ENCODE measurements at regions not wholly inside any gene's neighbourhood (a gene's known extent, or its start where the extent isn't known, plus 50 kb on each side); places are given as distances from the start of the nearest gene placed in this dataset.
"Not testable (repeated sequence)": the region's sequence is repeated elsewhere in the genome, so short reads cannot be mapped to it uniquely, and the experiment has no call there.

DNA sequence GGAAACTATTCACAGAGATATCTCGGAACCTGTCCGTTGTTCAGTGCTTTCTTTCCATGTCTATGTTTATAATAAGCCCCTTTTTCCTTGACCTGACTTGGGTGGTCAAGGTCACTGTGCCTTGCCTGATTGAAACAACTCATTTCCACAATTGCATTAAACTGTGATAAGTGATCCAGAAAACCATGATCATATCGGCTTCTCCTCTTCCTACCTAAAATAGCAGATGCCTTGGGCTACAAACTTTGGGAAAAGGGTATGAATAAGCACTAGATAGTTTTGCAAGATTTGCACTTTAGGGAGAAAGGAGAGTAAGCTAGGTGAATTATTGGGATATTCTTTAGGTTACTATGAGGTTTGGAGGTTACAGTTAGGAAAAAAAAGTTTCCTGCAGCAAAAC, 115.2 kb downstream of the KBTBD2 start:
- TF ChIP-seq, protein P1, sequence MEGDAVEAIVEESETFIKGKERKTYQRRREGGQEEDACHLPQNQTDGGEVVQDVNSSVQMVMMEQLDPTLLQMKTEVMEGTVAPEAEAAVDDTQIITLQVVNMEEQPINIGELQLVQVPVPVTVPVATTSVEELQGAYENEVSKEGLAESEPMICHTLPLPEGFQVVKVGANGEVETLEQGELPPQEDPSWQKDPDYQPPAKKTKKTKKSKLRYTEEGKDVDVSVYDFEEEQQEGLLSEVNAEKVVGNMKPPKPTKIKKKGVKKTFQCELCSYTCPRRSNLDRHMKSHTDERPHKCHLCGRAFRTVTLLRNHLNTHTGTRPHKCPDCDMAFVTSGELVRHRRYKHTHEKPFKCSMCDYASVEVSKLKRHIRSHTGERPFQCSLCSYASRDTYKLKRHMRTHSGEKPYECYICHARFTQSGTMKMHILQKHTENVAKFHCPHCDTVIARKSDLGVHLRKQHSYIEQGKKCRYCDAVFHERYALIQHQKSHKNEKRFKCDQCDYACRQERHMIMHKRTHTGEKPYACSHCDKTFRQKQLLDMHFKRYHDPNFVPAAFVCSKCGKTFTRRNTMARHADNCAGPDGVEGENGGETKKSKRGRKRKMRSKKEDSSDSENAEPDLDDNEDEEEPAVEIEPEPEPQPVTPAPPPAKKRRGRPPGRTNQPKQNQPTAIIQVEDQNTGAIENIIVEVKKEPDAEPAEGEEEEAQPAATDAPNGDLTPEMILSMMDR (IDR thresholded peaks at IDR 0.05; ENCODE audit: low read depth, low read length, poor library complexity, severe bottlenecking): not testable (repeated sequence)
- TF ChIP-seq EZH2phosphoT487 (IDR thresholded peaks at IDR 0.05; ENCODE audit: borderline replicate concordance, low read length): not testable (repeated sequence)
